ENCODE measurements at regions not wholly inside any gene's neighbourhood (a gene's known extent, or its start where the extent isn't known, plus 50 kb on each side); places are given as distances from the start of the nearest gene placed in this dataset.

- H3K56ac ChIP-seq (ENCODE audit: extremely low read depth, insufficient read depth, low read length), result no peak overlapping the region
- H2BK20ac ChIP-seq (ENCODE audit: low read depth, low read length), result no peak overlapping the region
- no peak overlapping the region for H3K4me2 ChIP-seq (ENCODE audit: low read depth, low read length)
- H2BK15ac ChIP-seq (ENCODE audit: low read depth, low read length), result no peak overlapping the region
- no peak overlapping the region for H2AFZ ChIP-seq (replicated peaks; ENCODE audit: low read length, poor library complexity)
- ChIA-PET POLR2A (ENCODE audit: unreplicated experiment) (interaction anchor here (0.6 kb wide), 1 partner anchor 275 kb away, joined by 3 read pairs; no protein-coding TSS in a partner anchor), CTCF (no interaction called here)
- intact Hi-C loops (cut with micrococcal nuclease) (no loop called here), dilution Hi-C loops (cut with HindIII; ENCODE audit: low sequenced_read_pairs, unreplicated experiment) (no loop called here), in situ Hi-C loops (cut with MboI; ENCODE audit: low sequenced_read_pairs) (no loop called here)
- no TSS peak for BruUV-seq (replicated peaks)
- no peak overlapping the region for H3K23ac ChIP-seq (ENCODE audit: low read depth, low read length)
- H2BK120ac ChIP-seq (ENCODE audit: low read depth, low read length), result no peak overlapping the region
- no peaks in the 10 kb centered on the region for H4K20me1 ChIP-seq (ENCODE audit: insufficient read depth, low read length)
- no peak overlapping the region for H2BK5ac ChIP-seq (ENCODE audit: low read depth, low read length, poor library complexity, severe bottlenecking)
- ATAC-seq (ENCODE audit: low read depth) (no peak), DNase-seq (no peak)
- TF ChIP-seq ELK1 (IDR thresholded peaks at IDR 0.05; ENCODE audit: borderline replicate concordance, low read depth, low read length) (no peak), SMC3 (IDR thresholded peaks at IDR 0.05; ENCODE audit: low read depth, low read length) (no peak), RFX5 (IDR thresholded peaks at IDR 0.05; ENCODE audit: low read depth, low read length) (no peak), CEBPB (IDR thresholded peaks at IDR 0.05; ENCODE audit: low read depth, low read length) (no peak), CHD1 (IDR thresholded peaks at IDR 0.05; ENCODE audit: low read depth, low read length) (no peak), POLR2A (IDR thresholded peaks at IDR 0.05; ENCODE audit: low read depth, low read length) (no peak), MAFK (IDR thresholded peaks at IDR 0.05; ENCODE audit: low read depth, low read length) (no peak)
- WGBS, 2 experiments (ENCODE audit: extremely low coverage in 2 of 2, insufficient read length in 1 of 2), result 80% methylated on average over 1 of the region's 3 CpGs; no CpG with 5 or more reads in 1 of the 2 experiments
- H3K27me3 ChIP-seq (ENCODE audit: control insufficient read depth, insufficient read depth, low read length), result peaks cover 6% of the 10 kb centered on the region
- H3K14ac ChIP-seq (replicated peaks; ENCODE audit: low read depth, low read length), result no peak overlapping the region
- H3K4me1 ChIP-seq (ENCODE audit: control insufficient read depth, insufficient read depth, low read length), result no peaks in the 10 kb centered on the region
- no peak overlapping the region for H3K9ac ChIP-seq (ENCODE audit: low read depth, low read length)
- no peak overlapping the region for H3K4ac ChIP-seq (ENCODE audit: low read depth, low read length)
- no peak overlapping the region for H2AK5ac ChIP-seq (ENCODE audit: low read depth, low read length)
- no peaks in the 10 kb centered on the region for H3K79me1 ChIP-seq (ENCODE audit: low read depth in 1 of 2, low read length in 2 of 2)
- H3K18ac ChIP-seq (ENCODE audit: low read depth, low read length), result no peak overlapping the region
- no peak overlapping the region for H3K27ac ChIP-seq (ENCODE audit: insufficient read depth, low read length)
- H3K9me3 ChIP-seq (ENCODE audit: control insufficient read depth, insufficient read depth, low read length), result no peaks in the 10 kb centered on the region
- H4K91ac ChIP-seq (ENCODE audit: insufficient read depth, low read depth, low read length), result no peak overlapping the region
- H4K8ac ChIP-seq (ENCODE audit: low read depth in 2 of 2, low read length in 2 of 2), result no peak overlapping the region
- H3K36me3 ChIP-seq (ENCODE audit: control insufficient read depth, insufficient read depth, low read length), result no peaks in the 10 kb centered on the region
- no peak overlapping the region for H3K4me3 ChIP-seq (ENCODE audit: insufficient read depth, low read depth, low read length)
- H3K9me1 ChIP-seq (ENCODE audit: insufficient read depth, low read length), result no peaks in the 10 kb centered on the region
- H4K5ac ChIP-seq (ENCODE audit: low read depth, low read length), result no peak overlapping the region
- no peak overlapping the region for H2AK9ac ChIP-seq (replicated peaks; ENCODE audit: low read depth, low read length, poor library complexity)
These were observed 336.2 kb downstream of the MID1IP1 start for GRCh38 chrX:39137363-39137954.

All from IMR-90 (cell line).